Neuron (in vitro differentiated cells): ENCODE measurements at regions not wholly inside any gene's neighbourhood (a gene's known extent, or its start where the extent isn't known, plus 50 kb on each side); places are given as distances from the start of the nearest gene placed in this dataset.
"Not testable (repeated sequence)": the region's sequence is repeated elsewhere in the genome, so short reads cannot be mapped to it uniquely, and the experiment has no call there.

ENCODE experiments used
- H2AFZ ChIP-seq: one replicate; pipeline ENCODE4 v1.6.1; 2013; ENCODE audit warnings: low read depth, mild to moderate bottlenecking, inconsistent platforms, low read length, moderate library complexity
- H3K27me3 ChIP-seq: one replicate; pipeline ENCODE4 v1.6.1; 2013; ENCODE audit warnings: low read length; ENCODE audit not compliant: insufficient read depth
- H3K36me3 ChIP-seq: one replicate; pipeline ENCODE4 v1.6.1; 2013; ENCODE audit warnings: low read length; ENCODE audit not compliant: insufficient read depth
- H3K4me1 ChIP-seq: one replicate; pipeline ENCODE4 v1.6.1; 2013; ENCODE audit warnings: low read length; ENCODE audit not compliant: insufficient read depth
- H3K4me3 ChIP-seq: 2 replicates; pipeline ENCODE4 v1.5.1; 2013; ENCODE audit warnings: mild to moderate bottlenecking, low read length, moderate library complexity
- H3K9me3 ChIP-seq: one replicate; pipeline ENCODE4 v1.6.1; 2013; ENCODE audit warnings: low read length

DNA sequence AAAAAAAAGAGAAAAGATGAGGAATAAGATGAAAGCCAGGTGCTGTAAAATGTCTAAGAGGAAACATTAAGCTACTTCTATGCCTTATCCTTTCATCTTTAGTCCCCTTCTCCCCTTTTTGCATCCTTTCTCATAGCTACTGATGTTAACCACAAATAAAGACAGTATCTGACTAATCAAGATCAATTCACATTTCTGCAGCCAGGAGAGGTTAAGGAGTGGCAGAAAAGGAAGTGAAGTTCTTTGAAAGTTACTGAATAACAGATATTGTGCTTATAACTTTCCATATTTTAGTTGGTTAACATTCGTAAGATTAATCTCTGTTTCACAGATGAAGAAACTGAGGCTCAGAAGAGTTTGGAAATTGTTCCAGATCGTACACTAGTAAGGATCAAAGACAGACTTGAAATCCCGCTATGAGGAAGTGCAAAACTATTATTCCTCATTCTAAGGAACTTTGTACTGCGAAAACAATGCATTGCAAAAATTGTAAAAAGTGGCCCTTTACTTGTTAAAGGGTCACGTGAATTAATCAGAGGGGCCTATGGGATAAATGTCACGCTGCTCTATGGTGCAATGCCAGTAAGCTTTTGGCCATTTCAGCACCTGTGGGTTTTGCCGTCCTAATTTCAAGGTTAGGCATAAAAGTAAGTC is 117.7 kb upstream of the GRM7 start:
- no peaks in the 10 kb centered on the region for H3K4me1 ChIP-seq
- peaks cover 2% of the 10 kb centered on the region for H3K27me3 ChIP-seq
- no peak overlapping the region for H2AFZ ChIP-seq
- no peaks in the 10 kb centered on the region for H3K9me3 ChIP-seq
- H3K4me3 ChIP-seq = no peak overlapping the region
- no peaks in the 10 kb centered on the region for H3K36me3 ChIP-seq

DNA sequence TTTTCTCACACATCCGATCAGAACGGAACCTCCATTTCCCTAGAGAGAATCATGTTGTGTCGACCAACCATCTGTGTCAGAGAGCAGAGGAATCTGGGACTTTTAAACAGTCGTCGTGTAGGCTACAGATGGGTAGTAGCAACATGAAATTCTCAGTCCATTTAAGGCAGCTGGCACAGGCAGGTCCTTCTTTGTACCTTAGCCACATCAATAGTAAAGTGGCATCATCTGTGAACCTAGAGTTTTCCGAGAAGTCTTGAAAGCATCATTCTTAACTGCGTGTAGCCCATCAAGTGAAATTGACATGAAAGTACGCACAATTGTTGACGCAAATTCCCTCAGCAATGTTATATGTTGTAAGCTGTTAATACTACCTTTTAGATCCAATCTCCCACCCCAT is 114.5 kb upstream of the GRM7 start:
- Histone ChIP-seq H3K4me3 (no peak overlapping the region), H3K27me3 (no peaks in the 10 kb centered on the region), H3K9me3 (no peaks in the 10 kb centered on the region), H3K4me1 (no peaks in the 10 kb centered on the region), H2AFZ (no peak overlapping the region), H3K36me3 (no peaks in the 10 kb centered on the region)

DNA sequence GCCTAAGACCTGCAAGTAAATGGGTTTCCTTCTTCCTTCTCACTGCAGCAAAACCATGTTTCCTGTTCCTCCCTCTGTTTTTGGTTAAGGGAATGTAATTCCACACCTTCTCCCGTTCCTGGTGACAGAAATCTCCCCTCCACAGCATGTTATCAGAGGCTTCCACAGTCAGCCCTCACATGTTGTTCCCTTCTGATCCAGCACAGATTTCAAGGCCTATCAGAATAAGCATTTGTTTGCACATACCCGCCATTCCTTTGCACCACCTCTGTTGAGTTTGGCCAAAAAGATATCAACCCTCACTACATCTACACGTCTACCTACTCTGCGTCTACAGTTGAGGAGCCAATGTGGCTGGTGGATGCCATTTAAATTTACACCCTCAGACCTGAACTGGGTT is 113.9 kb upstream of the GRM7 start:
- Histone ChIP-seq H2AFZ (no peak overlapping the region), H3K9me3 (no peaks in the 10 kb centered on the region), H3K4me1 (no peaks in the 10 kb centered on the region), H3K36me3 (no peaks in the 10 kb centered on the region), H3K4me3 (no peak overlapping the region), H3K27me3 (no peaks in the 10 kb centered on the region)

DNA sequence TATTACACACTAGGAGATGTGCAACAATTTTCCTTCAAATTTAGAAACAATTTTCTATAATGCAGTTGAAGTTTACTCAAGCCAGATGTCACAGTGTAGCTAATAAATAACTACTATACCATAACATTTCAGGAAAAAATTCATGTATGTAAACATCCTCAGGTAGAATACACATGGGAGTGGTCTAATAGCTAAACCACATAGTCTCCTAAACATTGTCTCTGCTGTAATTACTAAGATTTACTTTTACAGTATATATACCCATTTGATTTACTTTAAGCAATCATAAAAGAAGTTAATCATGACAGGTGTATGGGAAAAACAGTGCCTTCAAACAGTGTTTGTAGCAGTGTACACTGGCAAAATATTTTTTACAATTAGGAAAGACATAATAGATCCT is 110.1 kb upstream of the GRM7 start:
- no peaks in the 10 kb centered on the region for H3K4me1 ChIP-seq
- no peak overlapping the region for H3K4me3 ChIP-seq
- H3K36me3 ChIP-seq = no peaks in the 10 kb centered on the region
- H3K9me3 ChIP-seq = no peaks in the 10 kb centered on the region
- no peaks in the 10 kb centered on the region for H3K27me3 ChIP-seq
- no peak overlapping the region for H2AFZ ChIP-seq

DNA sequence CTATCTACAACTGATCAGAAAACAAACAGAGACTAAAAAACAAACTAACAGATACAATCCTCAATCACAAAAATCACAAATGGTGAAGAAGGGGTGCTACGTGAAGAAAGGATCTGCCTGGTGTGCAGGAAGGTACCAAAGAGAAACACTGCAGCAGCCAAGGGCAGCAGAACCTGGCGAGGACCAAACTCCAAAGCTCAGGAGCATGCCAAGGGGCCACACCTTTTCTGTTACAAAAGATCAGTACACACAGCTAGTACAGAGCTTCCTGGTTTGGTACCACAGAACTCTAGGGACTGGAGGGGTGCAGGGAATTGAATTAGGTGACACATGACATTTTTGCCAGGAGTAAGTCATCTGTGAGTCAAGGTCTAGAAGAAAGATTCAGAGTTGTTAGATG is 107.4 kb upstream of the GRM7 start:
- H3K36me3 ChIP-seq = no peaks in the 10 kb centered on the region
- no peaks in the 10 kb centered on the region for H3K4me1 ChIP-seq
- no peak overlapping the region for H3K4me3 ChIP-seq
- H2AFZ ChIP-seq = no peak overlapping the region
- H3K9me3 ChIP-seq = no peaks in the 10 kb centered on the region
- no peaks in the 10 kb centered on the region for H3K27me3 ChIP-seq

DNA sequence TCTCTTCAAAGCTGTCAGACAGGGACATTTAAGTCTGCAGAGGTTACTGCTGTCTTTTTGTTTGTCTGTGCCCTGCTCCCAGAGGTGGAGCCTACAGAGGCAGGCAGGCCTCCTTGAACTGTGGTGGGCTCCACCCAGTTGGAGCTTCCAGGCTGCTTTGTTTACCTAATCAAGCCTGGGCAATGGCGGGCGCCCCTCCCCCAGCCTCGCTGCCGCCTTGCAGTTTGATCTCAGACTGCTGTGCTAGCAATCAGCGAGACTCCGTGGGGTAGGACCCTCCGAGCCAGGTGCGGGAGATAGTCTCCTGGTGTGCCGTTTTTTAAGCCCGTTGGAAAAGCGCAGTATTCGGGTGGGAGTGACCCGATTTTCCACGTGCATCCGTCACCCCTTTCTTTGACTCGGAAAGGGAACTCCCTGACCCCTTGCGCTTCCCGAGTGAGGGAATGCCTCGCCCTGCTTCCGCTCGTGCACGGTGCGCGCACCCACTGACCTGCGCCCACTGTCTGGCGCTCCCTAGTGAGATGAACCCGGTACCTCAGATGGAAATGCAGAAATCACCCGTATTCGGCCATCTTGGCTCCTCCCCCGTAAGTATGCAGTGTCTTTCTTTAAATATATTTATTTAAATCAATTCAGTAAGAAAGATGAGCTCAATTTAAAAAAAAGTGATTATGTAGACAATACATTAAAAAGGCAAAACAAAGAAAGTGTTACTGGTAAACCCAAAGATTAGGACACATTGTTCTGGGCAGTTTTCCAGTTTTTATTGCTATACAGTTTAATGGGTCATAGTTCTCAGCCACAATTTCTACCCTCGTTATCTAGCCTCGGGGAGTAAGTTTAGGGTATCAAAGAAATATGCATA is 91.2 kb upstream of the GRM7 start:
- not testable (repeated sequence) for H3K9me3 ChIP-seq, H3K36me3 ChIP-seq, H3K4me3 ChIP-seq, H3K4me1 ChIP-seq, H2AFZ ChIP-seq, H3K27me3 ChIP-seq

DNA sequence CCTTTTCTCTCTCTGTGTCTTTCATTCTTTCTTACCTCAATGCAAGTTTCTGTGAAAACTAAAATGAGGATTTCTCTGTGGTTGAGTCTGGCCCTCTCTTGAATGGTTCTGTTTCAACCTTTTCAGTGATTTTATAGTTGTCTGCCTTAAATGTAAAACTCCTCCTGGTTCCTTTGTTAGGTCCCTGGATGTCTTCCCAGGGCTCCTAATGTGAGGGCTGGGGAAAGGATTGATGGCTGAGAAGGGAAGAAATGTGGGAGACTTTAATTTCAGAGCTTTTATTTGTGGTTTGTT is 90.6 kb upstream of the GRM7 start:
- no peak overlapping the region for H3K4me3 ChIP-seq
- peaks cover 6% of the 10 kb centered on the region for H3K4me1 ChIP-seq
- H3K27me3 ChIP-seq = no peaks in the 10 kb centered on the region
- no peaks in the 10 kb centered on the region for H3K9me3 ChIP-seq
- H3K36me3 ChIP-seq = no peaks in the 10 kb centered on the region
- no peak overlapping the region for H2AFZ ChIP-seq

DNA sequence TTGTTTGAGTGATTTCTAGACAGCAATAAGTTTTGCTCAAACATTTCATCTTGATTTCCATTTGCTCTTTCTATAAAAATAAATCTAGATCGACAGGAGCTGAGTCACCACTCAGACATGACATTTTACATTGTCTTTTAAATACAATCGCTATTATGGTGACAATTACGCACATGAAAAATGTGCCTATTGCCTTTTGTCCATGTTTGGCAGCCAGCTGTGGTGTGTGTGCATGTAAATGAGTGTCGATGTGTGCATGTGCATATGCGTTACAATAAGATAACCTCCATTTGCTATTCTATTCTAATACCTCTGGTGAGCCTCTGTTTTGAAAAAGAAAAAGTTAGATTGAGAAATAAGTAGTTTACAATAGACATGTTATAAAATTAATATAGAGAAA is 89.7 kb upstream of the GRM7 start:
- Histone ChIP-seq H2AFZ (no peak overlapping the region), H3K9me3 (no peaks in the 10 kb centered on the region), H3K4me1 (peaks cover 6% of the 10 kb centered on the region), H3K27me3 (no peaks in the 10 kb centered on the region), H3K4me3 (no peak overlapping the region), H3K36me3 (no peaks in the 10 kb centered on the region)

DNA sequence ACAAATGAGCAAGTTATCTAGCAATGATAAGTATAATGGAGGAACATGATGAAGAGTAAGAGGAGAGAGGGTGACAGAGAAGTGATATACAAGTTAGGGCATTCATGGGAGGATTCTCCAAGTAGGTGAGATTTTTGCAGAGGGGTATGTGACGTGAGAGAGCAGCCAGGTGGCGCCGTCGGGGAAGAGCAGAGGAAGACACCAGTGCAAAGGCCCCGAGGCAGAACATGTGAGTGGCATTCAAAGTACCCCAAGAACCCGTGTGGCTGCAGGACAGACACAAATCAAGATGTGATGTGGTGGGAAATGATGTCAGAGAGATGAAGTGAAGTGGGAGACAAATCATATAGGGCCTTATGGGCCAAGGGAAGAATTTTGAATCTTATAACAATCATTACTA is 81.8 kb upstream of the GRM7 start:
- Histone ChIP-seq H3K4me1 (no peaks in the 10 kb centered on the region), H2AFZ (no peak overlapping the region), H3K36me3 (no peaks in the 10 kb centered on the region), H3K27me3 (no peaks in the 10 kb centered on the region), H3K4me3 (no peak overlapping the region), H3K9me3 (no peaks in the 10 kb centered on the region)

DNA sequence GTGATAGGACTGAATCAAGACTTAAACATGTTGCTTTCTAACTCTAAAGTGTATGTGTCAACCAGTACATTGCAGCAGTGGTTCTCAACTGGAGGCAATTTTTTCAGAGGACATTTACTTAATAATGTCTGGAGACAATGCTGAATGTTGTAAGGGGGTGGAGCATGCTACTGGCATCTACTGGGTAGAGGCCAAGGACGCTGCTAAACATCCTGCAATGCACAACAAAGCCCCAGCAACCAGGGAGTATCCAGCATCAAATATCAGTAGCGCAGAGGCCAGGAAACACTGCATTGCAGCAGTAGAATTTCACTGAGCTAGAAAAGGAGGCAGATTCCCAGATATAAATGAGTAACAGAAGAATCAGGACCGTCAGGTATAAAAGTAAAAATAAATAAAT is 79.8 kb upstream of the GRM7 start:
- H2AFZ ChIP-seq = no peak overlapping the region
- no peak overlapping the region for H3K4me3 ChIP-seq
- H3K9me3 ChIP-seq = no peaks in the 10 kb centered on the region
- H3K27me3 ChIP-seq = no peaks in the 10 kb centered on the region
- H3K36me3 ChIP-seq = no peaks in the 10 kb centered on the region
- H3K4me1 ChIP-seq = no peaks in the 10 kb centered on the region

DNA sequence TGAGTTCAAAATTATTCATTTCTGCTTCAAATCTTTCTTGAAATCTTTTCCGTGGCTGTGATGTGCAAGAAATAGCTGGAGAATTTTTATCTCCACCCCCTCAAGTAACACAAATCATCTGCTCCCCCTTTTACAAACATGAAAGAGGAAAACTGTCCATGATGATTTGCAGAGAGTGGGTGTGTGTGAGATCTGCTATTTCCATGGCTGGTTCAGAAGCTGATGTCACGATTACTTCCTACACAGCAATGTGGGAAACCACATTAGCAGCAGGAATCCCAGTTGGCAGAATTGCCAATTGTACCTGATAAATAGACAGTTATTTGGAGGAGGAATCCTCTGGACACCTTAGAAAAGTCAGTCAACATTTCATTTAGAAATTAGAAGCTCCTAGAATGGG is 75.2 kb upstream of the GRM7 start:
- no peaks in the 10 kb centered on the region for H3K9me3 ChIP-seq

DNA sequence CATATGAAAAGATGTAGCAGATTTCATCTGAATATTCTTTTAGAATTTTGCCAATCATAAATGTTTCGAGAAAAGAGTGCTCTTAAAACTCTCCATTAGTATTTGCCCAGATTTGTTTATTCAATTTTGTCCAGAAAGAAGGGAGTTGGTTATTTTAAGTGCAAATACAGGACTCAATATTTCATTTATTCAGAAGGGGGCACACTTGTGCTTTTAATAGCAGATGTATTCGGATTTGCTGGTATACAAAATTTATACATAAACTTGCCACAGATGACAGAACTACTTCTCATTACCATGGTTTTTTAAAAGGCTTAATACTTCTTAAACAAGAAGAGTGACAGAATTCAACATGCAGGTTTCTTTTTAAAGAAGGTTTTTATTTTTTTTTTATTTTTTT is 69.8 kb upstream of the GRM7 start:
- H2AFZ ChIP-seq = no peak overlapping the region
- H3K4me3 ChIP-seq = no peak overlapping the region
- no peaks in the 10 kb centered on the region for H3K36me3 ChIP-seq
- no peaks in the 10 kb centered on the region for H3K9me3 ChIP-seq
- H3K4me1 ChIP-seq = no peaks in the 10 kb centered on the region
- H3K27me3 ChIP-seq = no peaks in the 10 kb centered on the region

More for the DNA sequence above, 75.2 kb upstream of the GRM7 start:
- Histone ChIP-seq H3K4me1 (no peaks in the 10 kb centered on the region), H3K36me3 (no peaks in the 10 kb centered on the region), H3K4me3 (no peak overlapping the region), H3K27me3 (no peaks in the 10 kb centered on the region), H2AFZ (no peak overlapping the region)

DNA sequence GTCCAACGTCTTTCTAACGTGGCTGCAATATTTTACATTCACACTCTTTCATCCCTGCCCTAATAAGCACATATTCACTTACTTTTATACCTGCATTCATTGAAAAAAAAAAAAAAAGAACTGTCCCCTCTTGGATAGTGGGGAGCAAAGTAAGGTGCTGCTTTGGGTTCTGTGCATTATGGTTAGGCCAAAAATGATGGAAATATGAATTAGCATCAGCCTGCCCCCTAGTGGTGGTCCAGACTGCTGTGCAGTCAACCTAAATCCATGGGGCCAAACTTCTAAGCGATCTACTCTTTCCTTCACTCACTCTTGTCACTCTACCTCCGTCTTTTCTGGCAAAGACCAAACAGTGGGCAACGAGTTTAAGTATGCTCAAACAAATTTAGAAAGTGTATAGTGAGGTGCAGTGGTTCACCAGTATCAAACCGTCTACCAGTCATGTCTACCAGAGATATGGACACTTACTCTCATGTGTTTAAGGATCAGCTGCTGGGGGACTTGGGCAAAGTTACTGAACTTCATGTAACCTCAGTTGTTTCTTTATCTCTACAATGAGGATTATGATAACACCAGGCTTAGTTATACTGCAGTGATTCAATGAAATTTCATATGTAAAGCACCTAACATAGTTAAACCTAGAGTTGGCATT is 61.5 kb upstream of the GRM7 start:
- H3K27me3 ChIP-seq = no peaks in the 10 kb centered on the region
- H3K4me3 ChIP-seq = no peak overlapping the region
- no peaks in the 10 kb centered on the region for H3K9me3 ChIP-seq
- H2AFZ ChIP-seq = no peak overlapping the region
- no peaks in the 10 kb centered on the region for H3K36me3 ChIP-seq
- H3K4me1 ChIP-seq = no peaks in the 10 kb centered on the region
